Activated CD8-positive, alpha-beta memory T cell treated with anti-CD3 and anti-CD28 coated beads for 1 hour (primary cell): ENCODE measurements at regions not wholly inside any gene's neighbourhood (a gene's known extent, or its start where the extent isn't known, plus 50 kb on each side); places are given as distances from the start of the nearest gene placed in this dataset.

Experiments used
- DNase-seq, 2 donors: peaks; one replicate each; pipeline ENCODE4 v3.0.0-alpha.2; 2020; ENCODE audit warnings: low read depth in 1 of 2; ENCODE audit errors: extremely low read depth in 1 of 2

DNA sequence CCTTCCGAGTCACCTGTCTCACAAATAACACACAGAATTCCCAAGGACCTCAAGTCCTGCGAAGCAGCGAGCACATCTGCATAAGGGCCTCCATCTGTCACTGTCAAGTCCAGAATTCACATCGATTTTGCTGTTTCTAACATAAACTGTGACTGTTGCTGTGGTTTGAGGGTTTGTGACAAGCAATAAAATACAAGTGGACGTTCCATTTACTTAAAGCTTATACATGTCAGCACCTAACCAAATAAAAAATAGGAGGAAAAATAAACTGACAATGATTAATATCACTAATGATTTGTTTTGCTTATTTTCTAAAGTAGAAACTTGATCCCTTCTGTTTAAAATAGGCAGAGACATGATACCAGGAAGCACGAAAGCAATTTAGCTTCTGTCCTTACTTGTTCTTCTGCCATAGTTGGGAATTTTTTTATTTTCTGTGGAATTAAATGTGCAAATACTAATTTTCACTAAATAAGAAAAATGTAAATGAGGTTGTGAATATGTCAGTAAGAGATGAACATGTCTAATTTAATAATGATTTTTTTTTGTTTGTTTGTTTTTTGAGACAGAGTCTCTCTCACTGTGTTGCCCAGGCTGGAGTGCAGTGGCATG lies 279.1 kb downstream of the FGF9 start:
- DNase-seq = no peak

- DNase-seq = no peak
Observed at GRCh38 chr13:21956666-21957065, 285.8 kb downstream of the FGF9 start.

DNA sequence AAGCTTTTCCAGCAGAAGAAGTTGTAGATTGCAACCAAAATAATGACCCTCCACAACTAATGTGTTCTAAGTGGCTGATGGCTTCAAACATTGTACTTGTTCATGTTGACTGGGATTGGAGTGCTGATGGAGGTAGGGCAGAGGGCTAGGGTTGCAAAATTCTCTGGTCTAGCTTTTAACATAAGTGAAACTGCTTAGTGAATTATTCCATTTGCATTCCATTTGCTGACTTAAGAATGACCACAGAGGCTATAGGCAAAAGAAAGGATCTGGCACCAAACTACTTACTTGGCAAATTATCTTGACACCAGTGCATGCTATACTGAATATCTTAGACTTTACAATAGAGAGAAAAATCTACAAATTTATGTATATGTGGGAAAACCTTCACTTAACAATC lies 287.0 kb downstream of the FGF9 start:
- no peak for DNase-seq

DNA sequence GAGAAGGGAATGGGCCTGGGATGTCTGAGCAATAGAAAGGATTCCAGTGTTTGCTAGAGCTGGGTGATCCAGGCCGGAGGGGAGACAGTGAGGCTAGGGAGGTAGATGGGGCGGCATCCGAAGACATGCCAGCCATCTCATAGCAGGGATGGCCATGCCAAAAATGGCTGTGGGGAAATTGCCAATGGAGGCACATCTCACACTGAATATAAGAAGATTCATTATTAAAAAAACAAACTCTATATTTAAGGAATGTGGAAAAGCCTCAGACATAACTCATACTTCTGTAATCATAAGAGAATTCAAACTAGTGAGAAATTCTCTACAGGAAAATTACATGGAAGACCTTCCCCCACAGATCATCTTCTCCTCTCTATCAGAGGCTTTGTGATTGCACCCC lies 289.2 kb downstream of the FGF9 start:
- no peak for DNase-seq

DNA sequence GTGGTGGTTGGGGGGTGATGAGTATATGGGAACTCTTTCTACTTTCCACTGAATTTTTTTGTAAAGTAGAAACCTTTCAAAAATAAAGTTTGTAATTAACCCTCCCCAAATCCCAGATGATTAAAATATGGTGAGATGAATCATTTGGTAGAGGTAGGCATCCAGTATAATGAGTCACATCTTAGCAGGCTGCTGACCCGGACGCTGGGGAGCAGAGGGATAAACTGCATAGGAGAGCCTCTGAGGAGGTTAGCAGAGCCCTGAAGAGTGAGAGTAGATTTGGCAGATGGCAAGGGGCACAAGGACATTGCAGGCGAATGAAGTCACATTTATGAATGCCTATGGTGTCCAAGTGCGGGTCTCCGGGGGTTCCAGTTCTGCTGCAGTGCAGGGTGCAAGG lies 293.8 kb downstream of the FGF9 start:
- no peak for DNase-seq

DNA sequence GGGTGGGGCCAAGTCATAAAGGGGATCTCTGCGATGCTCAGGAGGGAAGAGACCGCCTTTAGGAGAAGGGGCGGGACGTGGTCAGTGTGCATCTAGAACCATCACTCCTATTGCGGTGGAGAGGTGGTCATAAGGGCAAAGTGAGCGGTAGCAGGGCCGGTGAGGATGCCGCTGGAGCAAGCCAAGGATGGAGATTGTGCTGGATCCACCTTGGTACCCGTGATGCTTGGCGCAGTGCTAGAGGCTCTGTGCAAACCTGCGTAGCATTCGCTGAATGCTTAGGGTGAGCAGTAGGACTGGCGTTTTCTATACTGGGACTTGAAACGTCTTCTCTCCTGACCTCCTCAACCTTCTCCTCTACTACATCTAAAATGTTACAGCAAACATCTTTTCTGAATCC lies 294.2 kb downstream of the FGF9 start:
- DNase-seq = no peak

- DNase-seq = no peak
Observed at GRCh38 chr13:21966014-21966413, 295.1 kb downstream of the FGF9 start.

DNA sequence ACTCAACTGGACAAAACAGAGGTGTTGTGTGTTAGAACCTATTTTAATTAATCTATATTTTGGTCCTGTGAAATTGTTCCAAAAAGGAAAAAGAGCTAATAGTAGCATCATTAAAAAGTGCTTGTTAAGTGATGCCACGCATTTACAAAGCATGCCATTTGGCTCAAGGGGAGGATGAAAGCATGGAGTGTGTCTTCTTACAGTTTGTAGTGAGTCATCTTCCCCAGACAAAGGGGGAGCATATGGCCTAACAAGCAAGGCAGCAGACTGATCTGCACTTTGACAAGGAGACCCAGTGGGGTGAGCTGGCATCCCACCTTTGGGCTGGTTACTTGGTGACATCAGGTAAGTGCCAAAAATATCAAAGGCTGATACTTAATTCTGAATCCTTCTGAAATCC lies 297.0 kb downstream of the FGF9 start:
- DNase-seq = no peak

DNA sequence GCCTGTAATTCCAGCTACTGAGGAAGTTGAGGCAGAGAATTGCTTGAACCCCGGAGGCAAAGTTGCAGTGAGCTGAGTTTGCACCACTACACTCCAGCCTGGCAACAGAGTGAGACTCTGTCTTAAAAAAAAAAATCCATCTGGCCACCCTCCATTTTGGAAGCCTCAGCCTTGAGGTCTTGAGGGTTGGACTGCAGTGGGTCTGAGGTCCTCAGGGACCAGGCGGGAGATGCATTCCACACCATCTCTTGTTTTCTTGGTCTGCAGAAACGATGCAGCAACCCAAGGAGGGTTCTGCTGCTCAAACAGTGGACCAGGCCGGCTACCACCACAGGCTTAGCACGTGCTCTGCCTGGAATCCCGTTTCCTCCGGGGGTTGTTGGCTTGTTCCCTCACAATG lies 299.3 kb downstream of the FGF9 start:
- no peak for DNase-seq

DNA sequence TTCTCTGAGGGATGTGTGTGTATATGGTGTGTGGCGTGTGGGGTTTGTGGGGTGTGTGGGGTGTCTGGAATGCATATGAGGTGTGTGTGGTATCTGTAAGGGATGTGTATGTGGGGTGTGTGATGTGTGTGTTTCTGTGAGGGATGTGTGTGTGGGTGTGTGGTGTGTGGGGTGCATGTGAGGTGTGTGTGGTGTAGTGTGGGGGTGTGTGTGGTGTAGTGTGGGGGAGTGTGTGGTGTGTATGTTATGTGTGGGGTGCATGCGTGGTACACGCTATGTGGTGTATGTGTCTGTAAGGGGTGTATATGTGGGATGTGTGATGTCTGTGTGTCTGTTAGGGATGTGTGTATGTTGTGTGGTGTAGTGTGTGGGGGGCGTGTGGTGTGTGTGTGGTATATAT lies 300.0 kb downstream of the FGF9 start:
- no peak for DNase-seq

DNA sequence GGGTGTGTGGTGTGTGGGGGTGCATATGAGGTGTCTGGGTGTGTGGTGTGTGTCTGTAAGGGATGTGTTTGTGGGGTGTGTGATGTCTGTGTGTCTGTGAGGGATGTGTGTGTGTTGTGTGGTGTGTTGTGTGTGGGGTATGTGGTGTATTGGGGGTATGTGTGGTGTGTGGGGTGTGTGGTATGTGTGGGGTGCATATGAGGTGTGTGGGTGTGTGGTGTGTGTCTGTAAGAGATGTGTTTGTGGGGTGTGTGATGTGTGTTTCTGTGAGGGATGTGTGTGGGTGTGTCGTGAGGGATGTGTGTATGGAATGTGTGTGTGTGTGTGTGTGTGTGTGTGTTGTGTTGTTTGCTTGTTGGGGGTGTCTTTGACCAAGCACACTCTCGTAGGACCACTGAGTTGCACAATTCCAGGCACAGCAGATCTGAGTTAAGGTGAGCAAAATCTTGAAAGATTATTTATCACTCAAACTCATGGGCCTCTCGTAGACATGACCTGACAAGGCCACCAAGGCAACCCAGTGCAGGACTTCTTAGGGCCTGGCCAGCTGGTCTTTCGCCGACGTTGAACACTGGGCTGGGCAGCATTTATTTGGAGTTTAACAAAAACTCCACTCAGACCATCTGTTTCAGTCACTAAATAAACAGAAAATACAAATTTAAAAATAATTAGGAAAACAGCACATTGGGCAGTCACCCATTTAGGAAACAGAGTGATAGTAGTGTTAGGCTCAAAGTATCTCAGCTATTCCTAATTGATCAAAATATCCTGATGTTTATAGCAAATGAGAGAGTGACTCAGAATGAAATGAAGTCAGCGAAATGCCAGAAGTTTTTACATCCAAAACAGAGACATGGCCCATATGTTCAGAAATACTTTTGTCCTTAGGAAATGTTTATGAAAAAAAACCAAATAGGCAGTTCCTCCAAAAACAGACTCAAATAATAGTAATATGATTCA lies 301.1 kb downstream of the FGF9 start:
- DNase-seq = no peak

- DNase-seq = no peak
Observed at GRCh38 chr13:21973437-21974125, 302.7 kb downstream of the FGF9 start.

- no peak for DNase-seq
Observed at GRCh38 chr13:21974741-21975140, 303.9 kb downstream of the FGF9 start.

DNA sequence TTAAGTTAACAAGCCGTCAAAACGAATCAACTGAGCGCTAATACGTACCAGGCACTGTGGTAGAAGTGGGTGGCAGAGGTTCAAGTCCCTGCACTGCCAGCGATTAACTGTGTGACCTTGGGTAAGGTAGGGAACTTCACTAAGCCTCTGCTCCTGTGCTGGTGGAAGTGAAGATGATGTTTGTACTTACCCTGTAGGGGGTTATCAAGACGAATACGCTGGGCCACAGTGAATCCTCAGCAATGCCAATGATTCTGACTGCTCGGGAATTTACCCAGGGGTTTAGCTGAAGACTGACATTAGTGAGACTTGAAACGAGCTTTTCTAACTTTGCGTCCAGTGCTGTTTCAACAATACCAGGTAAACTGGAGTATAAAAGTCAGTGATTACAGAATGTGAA lies 305.3 kb downstream of the FGF9 start:
- DNase-seq = no peak

GRCh38 chr13:21979161-21979806 lies 308.4 kb downstream of the FGF9 start:
- DNase-seq = no peak

DNA sequence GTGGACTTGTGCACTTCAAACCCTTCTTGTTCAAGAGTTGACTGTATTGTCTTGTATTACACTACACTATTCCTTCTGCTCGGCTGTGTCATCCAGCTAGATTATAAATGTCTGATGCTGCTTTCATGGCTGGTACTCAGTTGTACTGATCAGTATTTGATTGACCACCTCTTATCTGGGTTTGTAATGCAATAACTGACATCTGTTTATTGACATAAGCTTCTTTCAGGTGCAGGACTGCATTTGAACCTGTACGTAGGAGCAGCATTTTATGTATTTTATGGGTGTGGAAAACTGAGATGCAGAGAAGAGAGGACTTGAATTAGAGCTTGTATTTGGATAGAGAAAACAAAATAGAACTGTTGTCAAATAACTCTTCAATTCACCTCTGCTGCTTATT lies 309.2 kb downstream of the FGF9 start:
- DNase-seq = no peak

- DNase-seq = no peak
Observed at GRCh38 chr13:21984156-21984555, 313.3 kb downstream of the FGF9 start.

GRCh38 chr13:21986602-21987001 lies 315.7 kb downstream of the FGF9 start:
- DNase-seq = no peak

DNA sequence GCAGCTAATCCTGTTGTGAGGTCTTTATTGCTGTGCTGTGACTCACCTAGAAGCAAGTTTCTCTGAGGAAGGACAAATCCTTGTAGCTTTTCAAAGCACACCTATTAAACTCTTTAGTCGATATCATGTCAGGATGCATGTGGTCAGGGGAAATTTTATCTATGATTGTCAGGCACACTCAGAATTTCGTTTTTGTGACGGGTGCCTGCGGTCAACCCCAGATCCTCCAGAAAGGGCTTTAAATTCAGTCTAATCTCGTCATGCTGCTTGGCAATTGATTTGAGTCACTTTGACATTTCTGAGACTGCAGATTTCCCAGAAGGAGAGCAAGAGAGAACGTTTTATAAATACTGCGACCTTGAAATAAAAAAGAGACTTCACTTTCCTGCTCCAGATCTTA lies 316.9 kb downstream of the FGF9 start:
- no peak for DNase-seq

GRCh38 chr13:21988624-21989023 lies 317.8 kb downstream of the FGF9 start:
- DNase-seq = no peak

DNA sequence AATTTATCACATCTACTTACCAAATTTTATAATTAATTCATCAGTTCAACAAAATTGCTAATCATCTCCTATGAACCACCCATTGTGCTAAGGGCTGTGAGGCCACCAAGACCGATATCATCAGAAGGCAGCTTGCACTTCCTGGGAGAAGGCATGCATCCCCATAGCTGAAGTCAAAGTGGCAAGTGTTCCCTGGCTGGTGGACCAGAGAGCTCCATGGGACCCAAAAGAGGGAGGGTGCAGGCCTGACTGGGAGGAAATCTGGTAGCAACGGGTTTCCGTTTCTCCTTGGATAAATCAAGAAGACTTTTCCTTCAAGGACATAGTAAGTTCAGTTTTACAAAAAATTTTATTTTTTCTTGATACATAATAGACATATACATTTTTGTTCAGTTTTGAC lies 325.2 kb downstream of the FGF9 start:
- no peak for DNase-seq
